KMS-11 (cell line): ENCODE measurements at regions not wholly inside any gene's neighbourhood (a gene's known extent, or its start where the extent isn't known, plus 50 kb on each side); places are given as distances from the start of the nearest gene placed in this dataset.

Experiments used
- H2AFZ ChIP-seq: fragments of 200-600 bp; sonication (generic); 2 replicates; pipeline ENCODE4 v1.6.1; 2016; ENCODE audit warnings: antibody characterized with exemption, mixed run types, low read depth
- H3K27ac ChIP-seq: fragments of 200-600 bp; sonication (generic); 2 replicates; pipeline ENCODE4 v1.6.1; 2016; ENCODE audit warnings: mild to moderate bottlenecking, mixed run types
- H3K27me3 ChIP-seq: fragments of 200-600 bp; sonication (generic); 2 replicates; pipeline ENCODE4 v1.6.1; 2017; ENCODE audit warnings: mild to moderate bottlenecking, low read depth, mixed run types, moderate library complexity; ENCODE audit not compliant: insufficient read depth
- H3K36me3 ChIP-seq: fragments of 200-600 bp; sonication (generic); 2 replicates; pipeline ENCODE4 v1.6.1; 2017; ENCODE audit warnings: mild to moderate bottlenecking, mixed run types; ENCODE audit not compliant: insufficient read depth
- H3K4me1 ChIP-seq: fragments of 200-600 bp; sonication (generic); 2 replicates; pipeline ENCODE4 v1.6.1; 2016; ENCODE audit warnings: mild to moderate bottlenecking, low read depth, mixed run types; ENCODE audit not compliant: poor library complexity, severe bottlenecking
- H3K4me2 ChIP-seq: fragments of 200-600 bp; sonication (generic); 2 replicates; pipeline ENCODE4 v1.7.0; 2016; ENCODE audit warnings: mild to moderate bottlenecking, mixed run types
- H3K4me3 ChIP-seq: fragments of 200-600 bp; sonication (generic); IDR thresholded peaks from 2 replicates; pipeline ENCODE4 v1.6.1; 2017; ENCODE audit warnings: low read depth, low read length, mixed read lengths; ENCODE audit not compliant: insufficient read depth
- H3K79me2 ChIP-seq: fragments of 200-600 bp; sonication (generic); 2 replicates; pipeline ENCODE4 v1.6.1; 2016; ENCODE audit warnings: low read depth, mixed run types; ENCODE audit not compliant: insufficient read depth
- H3K9ac ChIP-seq: fragments of 200-600 bp; sonication (generic); 2 replicates; pipeline ENCODE4 v1.6.1; 2016; ENCODE audit warnings: mild to moderate bottlenecking, mixed run types
- H4K20me1 ChIP-seq: fragments of 200-600 bp; sonication (generic); 2 replicates; pipeline ENCODE4 v1.6.1; 2016; ENCODE audit warnings: mild to moderate bottlenecking, mixed run types; ENCODE audit not compliant: insufficient read depth
- CTCF ChIP-seq: fragments of 200-600 bp; sonication (generic); conservative IDR thresholded peaks from 2 replicates; pipeline ENCODE4 v1.6.1; 2017; ENCODE audit warnings: low read depth, mild to moderate bottlenecking, antibody characterized with exemption, low read length, moderate library complexity, mixed read lengths

DNA sequence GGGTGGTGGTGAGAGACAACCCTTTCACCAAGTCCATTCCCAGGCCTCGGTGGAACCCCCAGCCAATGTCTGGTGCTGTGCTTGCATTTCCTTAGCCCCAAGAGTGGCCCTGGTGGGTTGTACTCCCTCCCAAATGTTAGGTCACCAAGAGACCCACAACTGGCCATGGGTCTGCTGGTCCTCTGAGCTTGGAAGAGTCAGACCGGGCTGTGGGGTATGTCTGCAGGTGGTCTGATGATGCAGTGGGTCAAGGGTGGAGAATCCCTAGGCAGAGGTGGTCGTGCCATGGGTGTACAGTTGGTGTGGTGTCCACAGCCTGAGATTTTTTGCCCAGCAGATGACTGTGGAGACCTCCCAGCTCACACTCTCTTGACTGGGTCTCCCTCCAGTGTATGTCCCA is 535.7 kb upstream of the CNKSR2 start:
- H3K79me2 ChIP-seq, result no peaks in the 10 kb centered on the region
- no peak overlapping the region for H3K9ac ChIP-seq
- no peak overlapping the region for H3K27ac ChIP-seq
- no peaks in the 10 kb centered on the region for H3K36me3 ChIP-seq
- H3K4me1 ChIP-seq, result no peaks in the 10 kb centered on the region
- no peaks in the 10 kb centered on the region for H3K27me3 ChIP-seq
- H2AFZ ChIP-seq, result no peak overlapping the region
- H4K20me1 ChIP-seq, result no peaks in the 10 kb centered on the region
- TF ChIP-seq CTCF, result no peak
- no peak overlapping the region for H3K4me2 ChIP-seq
- H3K4me3 ChIP-seq, result no peak overlapping the region

- Histone ChIP-seq H3K36me3 (no peaks in the 10 kb centered on the region), H3K27me3 (no peaks in the 10 kb centered on the region), H3K27ac (no peak overlapping the region), H3K9ac (no peak overlapping the region), H3K4me3 (no peak overlapping the region), H3K79me2 (no peaks in the 10 kb centered on the region), H4K20me1 (no peaks in the 10 kb centered on the region), H3K4me2 (no peak overlapping the region), H2AFZ (no peak overlapping the region), H3K4me1 (no peaks in the 10 kb centered on the region)
- TF ChIP-seq CTCF, result no peak
Observed at GRCh38 chrX:20829665-20830491, 544.3 kb upstream of the CNKSR2 start.

GRCh38 chrX:20825984-20826383 is 548.2 kb upstream of the CNKSR2 start:
- no peaks in the 10 kb centered on the region for H3K79me2 ChIP-seq
- no peak overlapping the region for H3K4me2 ChIP-seq
- H3K27me3 ChIP-seq, result no peaks in the 10 kb centered on the region
- no peaks in the 10 kb centered on the region for H3K36me3 ChIP-seq
- no peak for TF ChIP-seq CTCF
- H3K4me3 ChIP-seq, result no peak overlapping the region
- H4K20me1 ChIP-seq, result no peaks in the 10 kb centered on the region
- no peak overlapping the region for H2AFZ ChIP-seq
- H3K27ac ChIP-seq, result no peak overlapping the region
- no peak overlapping the region for H3K9ac ChIP-seq
- no peaks in the 10 kb centered on the region for H3K4me1 ChIP-seq

DNA sequence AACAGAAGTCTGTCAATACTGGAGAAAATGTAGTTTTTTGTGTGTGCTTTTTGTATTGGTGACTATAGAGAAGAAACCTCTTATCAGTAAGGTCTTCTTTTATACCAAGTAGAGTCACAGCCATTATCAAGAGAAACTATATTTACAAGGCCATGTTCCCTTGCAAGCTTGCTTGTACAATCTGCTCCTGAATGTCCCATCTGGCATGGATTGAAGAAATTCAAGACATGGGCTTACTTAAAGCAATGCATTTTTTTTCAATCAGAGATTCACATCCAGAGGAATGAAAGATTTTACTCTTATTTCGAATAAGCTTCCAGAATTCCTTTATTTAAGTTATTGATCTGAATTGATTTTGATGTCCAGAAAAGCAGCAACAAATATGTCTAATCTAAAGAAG is 537.3 kb upstream of the RPS6KA3 start:
- no peak overlapping the region for H3K9ac ChIP-seq
- H3K79me2 ChIP-seq, result no peaks in the 10 kb centered on the region
- H3K36me3 ChIP-seq, result no peaks in the 10 kb centered on the region
- H3K4me2 ChIP-seq, result no peak overlapping the region
- no peaks in the 10 kb centered on the region for H3K27me3 ChIP-seq
- no peaks in the 10 kb centered on the region for H4K20me1 ChIP-seq
- TF ChIP-seq CTCF, result no peak
- no peak overlapping the region for H3K27ac ChIP-seq
- H3K4me1 ChIP-seq, result no peaks in the 10 kb centered on the region
- H2AFZ ChIP-seq, result no peak overlapping the region
- no peak overlapping the region for H3K4me3 ChIP-seq
